Caco-2 (cell line): ENCODE measurements at regions not wholly inside any gene's neighbourhood (a gene's known extent, or its start where the extent isn't known, plus 50 kb on each side); places are given as distances from the start of the nearest gene placed in this dataset.

Experiments used
- BruUV-seq: library from RNA; stranded (reverse); fragments of 400-500 nt; replicated peaks from 2 replicates; lab custom pipeline; 2021; lab: Mats Ljungman, UMichigan
- CTCF ChIA-PET: fragments of 300-600 bp; sonication (Branson Sonifier 250); formaldehyde crosslinking; loops from one replicate; lab custom pipeline; 2022; ENCODE audit warnings: antibody characterized with exemption; lab: Charles Lee
- POLR2A ChIA-PET: fragments of 300-600 bp; sonication (Branson Sonifier 250); formaldehyde crosslinking; loops from one replicate; lab custom pipeline; 2022; ENCODE audit warnings: antibody characterized with exemption; lab: Charles Lee
- DNase-seq, 2 experiments: peaks; one replicate each; pipeline versions ENCODE4 v3.0.0 to v3.0.0-alpha.2; 2020 to 2022
- H3K27me3 ChIP-seq: replicated peaks from 2 replicates; pipeline ENCODE4 v1.6.0; 2011; ENCODE audit warnings: low read length; ENCODE audit not compliant: control insufficient read depth, insufficient read depth
- H3K36me3 ChIP-seq: 2 replicates; pipeline ENCODE4 v1.5.1; 2011; ENCODE audit warnings: low read length; ENCODE audit not compliant: control insufficient read depth, insufficient read depth
- H3K4me1 ChIP-seq: fragments of 250-450 bp; sonication (Bioruptor Pico); 2 replicates; pipeline ENCODE4 v1.5.1; 2020; ENCODE audit warnings: mild to moderate bottlenecking
- H3K4me3 ChIP-seq: 2 replicates; pipeline ENCODE4 v1.5.1; 2011; ENCODE audit warnings: low read depth, mild to moderate bottlenecking, control low read depth, low read length
- H3K9me3 ChIP-seq: fragments of 250-450 bp; sonication (Bioruptor Pico); 2 replicates; pipeline ENCODE4 v1.5.1; 2020; ENCODE audit warnings: mild to moderate bottlenecking, moderate library complexity
- H3K27ac Mint-ChIP-seq: one replicate; pipeline ENCODE4 v1.8.0; 2022; ENCODE audit warnings: mixed read lengths; ENCODE audit not compliant: unreplicated experiment
- H3K27me3 Mint-ChIP-seq: one replicate; pipeline ENCODE4 v1.8.0; 2022; ENCODE audit warnings: mixed read lengths; ENCODE audit not compliant: insufficient read depth, unreplicated experiment
- H3K36me3 Mint-ChIP-seq: one replicate; pipeline ENCODE4 v1.8.0; 2022; ENCODE audit warnings: mild to moderate bottlenecking, mixed read lengths; ENCODE audit not compliant: insufficient read depth, unreplicated experiment
- H3K4me1 Mint-ChIP-seq: one replicate; pipeline ENCODE4 v1.8.0; 2022; ENCODE audit warnings: low read depth, mixed read lengths; ENCODE audit not compliant: unreplicated experiment
- H3K4me3 Mint-ChIP-seq: one replicate; pipeline ENCODE4 v1.8.0; 2022; ENCODE audit warnings: mild to moderate bottlenecking, moderate library complexity, mixed read lengths; ENCODE audit not compliant: unreplicated experiment
- H3K9me3 Mint-ChIP-seq: one replicate; pipeline ENCODE4 v1.8.0; 2022; ENCODE audit warnings: mixed read lengths; ENCODE audit not compliant: unreplicated experiment
- CTCF ChIP-seq, 2 experiments: fragments of 200-600 bp in 1 of 2; IDR thresholded peaks; 1 replicate in 1 of 2; 2 replicates in 1 of 2; pipeline versions ENCODE4 v1.5.1 to v1.8.0; 2011 to 2022; ENCODE audit warnings: antibody characterized with exemption in 1 of 2, control low read depth in 1 of 2, inconsistent platforms in 1 of 2, low read depth in 1 of 2, low read length in 1 of 2, mild to moderate bottlenecking in 1 of 2, moderate library complexity in 1 of 2; ENCODE audit not compliant: insufficient read depth in 1 of 2, severe bottlenecking in 1 of 2, unreplicated experiment in 1 of 2
- intact Hi-C: fragments of 100-400 bp; cut with micrococcal nuclease; formaldehyde crosslinking; loops from one replicate; pipeline ENCODE4 v1.10.0; 2022; ENCODE audit not compliant: unreplicated experiment

DNA sequence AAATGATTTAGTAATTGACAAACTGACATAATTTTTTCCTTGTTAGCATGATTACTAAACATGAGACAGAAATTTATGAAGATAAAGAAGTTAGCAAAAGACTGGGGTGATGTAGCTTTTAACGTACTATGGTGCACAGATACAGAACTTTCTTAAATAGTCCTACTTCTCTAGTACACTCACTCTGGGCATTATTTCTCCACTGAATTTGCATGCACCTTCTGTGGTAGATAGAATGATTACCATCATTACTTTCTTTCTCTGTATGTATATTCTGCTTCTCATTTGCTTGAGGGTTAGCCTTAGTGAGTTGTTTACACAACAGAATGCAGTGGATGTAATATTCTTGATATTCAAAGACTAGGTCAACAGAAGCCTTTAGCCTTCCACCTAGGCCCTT lies 173.1 kb upstream of the EPHA7 start:
- Mint-ChIP-seq H3K27me3 (no peaks in the 10 kb centered on the region), H3K27ac (no peak overlapping the region), H3K9me3 (no peaks in the 10 kb centered on the region), H3K4me3 (no peak overlapping the region), H3K36me3 (no peaks in the 10 kb centered on the region), H3K4me1 (no peaks in the 10 kb centered on the region)
- no peak for DNase-seq
- no peak overlapping the region for H3K4me3 ChIP-seq
- BruUV-seq = no TSS peak
- no peaks in the 10 kb centered on the region for H3K36me3 ChIP-seq
- ChIA-PET POLR2A (no interaction called here), CTCF (no interaction called here)
- H3K9me3 ChIP-seq = no peaks in the 10 kb centered on the region
- TF ChIP-seq CTCF (IDR thresholded peaks at IDR 0.05; ENCODE audit: insufficient read depth in 1 of 2, low read depth in 1 of 2, low read length in 1 of 2, severe bottlenecking in 1 of 2, unreplicated experiment in 1 of 2) = no peak
- no peaks in the 10 kb centered on the region for H3K27me3 ChIP-seq
- intact Hi-C loops = no loop called here
- H3K4me1 ChIP-seq = no peaks in the 10 kb centered on the region

- no peaks in the 10 kb centered on the region for H3K9me3 Mint-ChIP-seq
- no peak for TF ChIP-seq CTCF (IDR thresholded peaks at IDR 0.05; ENCODE audit: insufficient read depth in 1 of 2, low read depth in 1 of 2, low read length in 1 of 2, severe bottlenecking in 1 of 2, unreplicated experiment in 1 of 2)
- Histone ChIP-seq H3K4me1 (no peaks in the 10 kb centered on the region), H3K27me3 (no peaks in the 10 kb centered on the region), H3K4me3 (no peak overlapping the region), H3K36me3 (no peaks in the 10 kb centered on the region), H3K9me3 (no peaks in the 10 kb centered on the region)
- CTCF ChIA-PET = no interaction called here
- no peaks in the 10 kb centered on the region for H3K4me1 Mint-ChIP-seq
- BruUV-seq = no TSS peak
- intact Hi-C loops = no loop called here
- H3K36me3 Mint-ChIP-seq = no peaks in the 10 kb centered on the region
- no peak for DNase-seq
- H3K4me3 Mint-ChIP-seq = no peak overlapping the region
- no peak overlapping the region for H3K27ac Mint-ChIP-seq
- POLR2A ChIA-PET = no interaction called here
- no peaks in the 10 kb centered on the region for H3K27me3 Mint-ChIP-seq
Observed at GRCh38 chr6:93586306-93586705, 166.9 kb upstream of the EPHA7 start.

DNA sequence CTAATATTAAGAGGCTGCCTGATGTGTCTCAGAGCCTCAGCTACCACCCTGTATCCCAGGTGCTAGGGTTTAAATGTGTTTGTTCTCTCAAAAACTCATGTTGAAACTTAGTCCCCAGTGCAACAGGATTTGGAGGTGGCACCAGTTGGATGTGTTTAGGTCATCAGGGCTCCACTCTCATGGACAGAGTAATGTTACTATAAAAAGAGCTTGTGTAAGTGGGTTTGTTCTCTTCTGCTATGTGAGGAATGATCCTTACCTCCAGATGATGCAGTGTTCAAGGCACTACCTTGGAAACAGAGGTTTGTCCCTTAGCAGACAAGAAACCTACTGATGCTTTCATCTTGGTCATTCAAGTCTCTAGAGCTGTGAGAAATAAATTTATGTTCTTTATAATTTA lies 164.9 kb upstream of the EPHA7 start:
- POLR2A ChIA-PET = no interaction called here
- TF ChIP-seq CTCF (IDR thresholded peaks at IDR 0.05; ENCODE audit: insufficient read depth in 1 of 2, low read depth in 1 of 2, low read length in 1 of 2, severe bottlenecking in 1 of 2, unreplicated experiment in 1 of 2) = no peak
- CTCF ChIA-PET = no interaction called here

More for the DNA sequence above, 164.9 kb upstream of the EPHA7 start:
- Mint-ChIP-seq H3K27ac (no peak overlapping the region), H3K27me3 (no peaks in the 10 kb centered on the region), H3K4me1 (no peaks in the 10 kb centered on the region), H3K4me3 (no peak overlapping the region), H3K36me3 (no peaks in the 10 kb centered on the region), H3K9me3 (no peaks in the 10 kb centered on the region)
- no TSS peak for BruUV-seq
- H3K36me3 ChIP-seq = no peaks in the 10 kb centered on the region
- intact Hi-C loops = no loop called here
- no peaks in the 10 kb centered on the region for H3K9me3 ChIP-seq
- H3K27me3 ChIP-seq = no peaks in the 10 kb centered on the region
- H3K4me3 ChIP-seq = no peak overlapping the region
- no peaks in the 10 kb centered on the region for H3K4me1 ChIP-seq
- DNase-seq = no peak
